OCI-LY1 (cell line): ENCODE measurements at regions not wholly inside any gene's neighbourhood (a gene's known extent, or its start where the extent isn't known, plus 50 kb on each side); places are given as distances from the start of the nearest gene placed in this dataset.

ENCODE experiments used
- H2AFZ ChIP-seq: fragments of 200-600 bp; sonication (generic), shearing (Covaris generic); 2 replicates; pipeline ENCODE4 v1.6.0; 2014; ENCODE audit warnings: antibody characterized with exemption, mild to moderate bottlenecking, low read length
- H3F3A ChIP-seq: fragments of 200-600 bp; sonication (generic), shearing (Covaris generic); 2 replicates; pipeline ENCODE4 v1.6.0; 2014; ENCODE audit warnings: mild to moderate bottlenecking, antibody characterized with exemption, low read length, moderate library complexity; ENCODE audit not compliant: insufficient read depth
- H3K27ac ChIP-seq: fragments of 200-600 bp; sonication (generic); 2 replicates; pipeline ENCODE4 v1.5.1; 2014; ENCODE audit warnings: low read length, mixed run types, mild to moderate bottlenecking, low read depth; ENCODE audit not compliant: poor library complexity, severe bottlenecking
- H3K27me3 ChIP-seq: fragments of 200-600 bp; sonication (generic); 2 replicates; pipeline ENCODE4 v1.6.0; 2014; ENCODE audit warnings: antibody characterized with exemption, mild to moderate bottlenecking, low read length, moderate library complexity; ENCODE audit not compliant: insufficient read depth
- H3K36me3 ChIP-seq: fragments of 200-600 bp; sonication (generic); 2 replicates; pipeline ENCODE4 v1.6.1; 2014; ENCODE audit warnings: mild to moderate bottlenecking, antibody characterized with exemption, low read length, moderate library complexity, mixed read lengths; ENCODE audit not compliant: insufficient read depth
- H3K4me1 ChIP-seq: fragments of 200-600 bp; sonication (generic); 2 replicates; pipeline ENCODE4 v1.5.1; 2014; ENCODE audit warnings: mild to moderate bottlenecking, low read length, moderate library complexity; ENCODE audit not compliant: insufficient read depth, severe bottlenecking
- H3K4me2 ChIP-seq: fragments of 200-600 bp; sonication (generic), shearing (Covaris generic); 2 replicates; pipeline ENCODE4 v1.6.1; 2014; ENCODE audit warnings: low read length
- H3K4me3 ChIP-seq: fragments of 200-600 bp; sonication (generic); 2 replicates; pipeline ENCODE4 v1.5.1; 2014; ENCODE audit warnings: low read length, low read depth, mild to moderate bottlenecking, mixed read lengths; ENCODE audit not compliant: poor library complexity, severe bottlenecking
- H3K79me2 ChIP-seq: fragments of 200-600 bp; shearing (Covaris generic); 2 replicates; pipeline ENCODE4 v1.6.1; 2016; ENCODE audit warnings: mixed run types, low read length, mixed read lengths; ENCODE audit not compliant: insufficient read depth
- H3K9ac ChIP-seq: fragments of 200-600 bp; sonication (generic), shearing (Covaris generic); 2 replicates; pipeline ENCODE4 v1.6.1; 2014; ENCODE audit warnings: mild to moderate bottlenecking, low read length, mixed read lengths
- H3K9me2 ChIP-seq: fragments of 200-600 bp; sonication (generic), shearing (Covaris generic); 2 replicates; pipeline ENCODE4 v1.6.1; 2014; ENCODE audit warnings: low read depth, mild to moderate bottlenecking, low read length, mixed read lengths
- H3K9me3 ChIP-seq: fragments of 200-600 bp; shearing (Covaris generic); 2 replicates; pipeline ENCODE4 v1.6.1; 2014; ENCODE audit warnings: low read length, mixed read lengths
- H4K20me1 ChIP-seq: fragments of 200-600 bp; sonication (generic), shearing (Covaris generic); 2 replicates; pipeline ENCODE4 v1.6.0; 2016; ENCODE audit warnings: mild to moderate bottlenecking, low read length; ENCODE audit not compliant: insufficient read depth
- CTCF ChIP-seq: fragments of 200-600 bp; sonication (generic), shearing (Covaris generic); IDR thresholded peaks from 2 replicates; pipeline ENCODE4 v1.5.1; 2017; ENCODE audit warnings: mild to moderate bottlenecking, antibody characterized with exemption, low read length, moderate library complexity, mixed read lengths
- EZH2 ChIP-seq: fragments of 200-600 bp; sonication (generic), shearing (Covaris generic); IDR thresholded peaks from 2 replicates; pipeline ENCODE4 v1.8.0; 2017; ENCODE audit warnings: borderline replicate concordance, mixed run types, mild to moderate bottlenecking, antibody characterized with exemption, low read length, moderate library complexity, mixed read lengths

- Histone ChIP-seq H3K4me1 (no peaks in the 10 kb centered on the region), H3K27ac (no peak overlapping the region), H2AFZ (no peak overlapping the region), H3K9me3 (no peaks in the 10 kb centered on the region), H4K20me1 (no peaks in the 10 kb centered on the region), H3K79me2 (no peaks in the 10 kb centered on the region), H3K4me3 (no peak overlapping the region), H3F3A (no peaks in the 10 kb centered on the region), H3K27me3 (0 out of 2 replicates have a peak, but pooled peaks cover 3% of the 10 kb centered on the region), H3K9me2 (no peaks in the 10 kb centered on the region), H3K9ac (no peak overlapping the region), H3K4me2 (no peak overlapping the region), H3K36me3 (no peaks in the 10 kb centered on the region)
- TF ChIP-seq EZH2 = no peak
- no peak for TF ChIP-seq CTCF
These were observed 61.6 kb downstream of the LSM5 start for GRCh38 chr7:32428546-32428945.

- Histone ChIP-seq H3K79me2 (no peaks in the 10 kb centered on the region), H3K9me3 (no peaks in the 10 kb centered on the region), H2AFZ (no peak overlapping the region), H3K36me3 (no peaks in the 10 kb centered on the region), H3K27ac (no peak overlapping the region), H4K20me1 (no peaks in the 10 kb centered on the region), H3K4me2 (no peak overlapping the region), H3K4me3 (no peak overlapping the region), H3K27me3 (0 out of 2 replicates have a peak, but pooled peaks cover 3% of the 10 kb centered on the region), H3K9me2 (no peaks in the 10 kb centered on the region), H3K4me1 (no peaks in the 10 kb centered on the region), H3K9ac (no peak overlapping the region), H3F3A (no peaks in the 10 kb centered on the region)
- TF ChIP-seq CTCF = no peak
- TF ChIP-seq EZH2 = no peak
These were observed 62.4 kb downstream of the LSM5 start for GRCh38 chr7:32427769-32428291.

GRCh38 chr7:32416846-32417245 is 73.3 kb downstream of the LSM5 start:
- Histone ChIP-seq H3K27me3 (no peaks in the 10 kb centered on the region), H3K79me2 (no peaks in the 10 kb centered on the region)

More at GRCh38 chr7:32416846-32417245, 73.3 kb downstream of the LSM5 start:
- H3K4me2 ChIP-seq = no peak overlapping the region
- TF ChIP-seq EZH2 (no peak), CTCF (no peak)
- H3F3A ChIP-seq = no peaks in the 10 kb centered on the region
- no peak overlapping the region for H3K4me3 ChIP-seq
- H3K27ac ChIP-seq = no peak overlapping the region
- H4K20me1 ChIP-seq = no peaks in the 10 kb centered on the region
- no peaks in the 10 kb centered on the region for H3K36me3 ChIP-seq
- no peaks in the 10 kb centered on the region for H3K9me3 ChIP-seq
- H3K4me1 ChIP-seq = no peaks in the 10 kb centered on the region
- H3K9me2 ChIP-seq = no peaks in the 10 kb centered on the region
- H2AFZ ChIP-seq = no peak overlapping the region
- no peak overlapping the region for H3K9ac ChIP-seq
